HG03095 (cell line): ENCODE measurements at regions not wholly inside any gene's neighbourhood (a gene's known extent, or its start where the extent isn't known, plus 50 kb on each side); places are given as distances from the start of the nearest gene placed in this dataset.

Source experiments
- ATAC-seq: cut with Tn5 transposase; IDR thresholded peaks from one replicate; pipeline ENCODE4 v1.9.1; 2021; ENCODE audit warnings: moderate library complexity; ENCODE audit not compliant: unreplicated experiment

DNA sequence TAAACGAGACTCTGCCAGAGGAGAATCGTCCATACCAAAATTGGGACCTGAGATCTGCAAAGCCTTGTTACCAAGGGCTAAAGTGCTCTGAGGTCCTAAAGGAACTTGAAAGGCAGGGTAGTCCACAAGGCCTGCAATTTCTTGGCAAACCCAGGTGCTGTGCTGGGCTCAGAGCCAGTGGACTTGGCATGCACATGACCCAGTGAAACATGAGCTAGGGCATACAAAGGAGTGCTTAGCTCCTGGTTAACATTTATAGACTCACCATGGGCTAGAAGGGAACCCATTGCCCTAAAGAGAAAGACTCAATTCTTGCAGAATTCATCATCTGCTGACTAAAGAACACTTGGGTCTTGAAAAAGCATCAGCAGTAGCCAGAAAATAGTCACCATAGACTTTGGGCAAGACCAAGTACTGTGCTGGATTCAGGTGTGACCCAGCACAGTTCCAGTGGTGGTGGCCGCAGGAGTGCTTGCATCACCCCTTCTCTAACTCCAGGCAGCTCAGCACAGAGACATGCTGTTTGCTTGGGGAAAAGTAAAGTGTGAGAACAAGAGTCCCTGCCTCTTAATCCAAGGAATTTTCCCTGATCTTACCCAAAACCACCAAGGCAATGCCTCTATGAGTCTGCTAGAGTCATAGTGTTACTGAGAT is 1069.4 kb upstream of the ADGRL2 start:
- no peak for ATAC-seq

DNA sequence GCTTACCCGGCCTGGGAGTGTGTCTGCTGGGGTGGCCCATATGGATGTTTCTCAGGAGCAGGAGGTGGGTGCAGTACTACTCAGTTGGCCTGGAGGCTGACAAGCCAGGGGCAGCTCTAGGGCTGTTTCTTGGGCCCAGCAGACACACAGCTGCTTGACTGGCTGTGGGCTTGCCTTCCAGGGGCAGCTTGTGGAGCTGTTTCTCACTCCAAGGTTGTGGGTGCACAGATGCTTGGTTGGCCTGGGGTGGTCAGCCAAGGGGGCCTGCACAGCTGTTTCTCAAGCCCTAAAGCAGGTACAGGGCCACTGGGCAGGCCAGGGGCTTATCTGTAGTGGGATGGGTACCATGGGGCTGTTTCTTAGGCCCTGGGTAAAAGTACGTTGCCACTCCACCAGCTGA is 1078.1 kb upstream of the ADGRL2 start:
- ATAC-seq, result no peak

DNA sequence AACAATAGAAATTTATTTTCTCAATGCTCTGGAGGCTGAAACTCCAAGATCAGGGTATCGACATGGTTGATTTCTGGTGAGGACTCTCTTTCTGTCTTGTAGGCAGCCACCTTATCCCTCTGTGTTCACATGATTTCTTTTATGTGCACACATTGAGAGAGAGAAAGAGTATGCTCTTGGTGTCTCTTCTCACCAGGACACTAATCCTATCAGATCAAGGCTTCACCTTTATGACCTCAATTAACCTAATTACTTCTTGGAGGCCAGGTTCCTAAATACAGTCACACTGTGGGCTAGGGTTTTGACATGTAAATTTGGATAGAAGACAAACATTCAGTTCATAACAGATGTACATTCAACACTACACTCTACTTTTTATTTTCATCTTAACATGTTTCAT is 1094.2 kb upstream of the ADGRL2 start:
- ATAC-seq, result no peak

DNA sequence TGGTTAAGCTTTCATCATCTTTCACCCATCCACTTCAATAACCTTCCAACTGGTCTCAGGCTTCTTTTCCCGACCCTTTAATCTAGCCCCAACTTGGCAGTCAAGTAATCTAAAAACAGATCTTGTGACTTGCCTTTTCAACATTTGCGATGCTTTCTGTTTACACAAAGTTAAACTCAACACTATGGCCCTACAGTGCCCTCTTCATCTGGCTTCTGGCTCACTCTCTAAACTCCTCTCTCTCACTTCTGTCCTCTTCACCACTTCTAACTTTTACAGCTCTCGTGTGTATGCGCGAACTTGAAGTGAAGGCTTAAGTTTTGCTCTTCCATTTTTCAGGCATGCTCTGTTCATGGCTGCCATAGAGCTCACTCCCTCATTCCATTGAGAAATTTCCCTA is 1122.3 kb upstream of the ADGRL2 start:
- no peak for ATAC-seq

DNA sequence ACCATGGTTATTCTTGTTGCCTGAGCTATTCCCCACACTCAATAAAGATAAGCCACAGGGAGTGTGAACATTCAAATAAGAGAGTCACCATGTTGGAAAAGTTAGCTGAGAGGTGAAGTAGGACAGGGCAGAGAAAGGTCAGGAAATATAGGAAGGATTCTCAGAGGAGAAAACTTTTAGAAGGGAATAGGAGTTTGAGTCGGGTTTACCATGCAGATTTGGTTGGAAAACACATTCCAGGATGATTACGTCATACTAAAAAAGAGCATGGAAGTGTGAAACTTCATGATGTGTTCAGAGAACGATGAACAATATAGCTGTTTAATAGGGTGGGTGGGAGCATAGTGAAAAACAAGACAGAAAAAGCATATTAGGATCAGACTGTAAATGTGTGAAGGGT is 1125.3 kb upstream of the ADGRL2 start:
- no peak for ATAC-seq

DNA sequence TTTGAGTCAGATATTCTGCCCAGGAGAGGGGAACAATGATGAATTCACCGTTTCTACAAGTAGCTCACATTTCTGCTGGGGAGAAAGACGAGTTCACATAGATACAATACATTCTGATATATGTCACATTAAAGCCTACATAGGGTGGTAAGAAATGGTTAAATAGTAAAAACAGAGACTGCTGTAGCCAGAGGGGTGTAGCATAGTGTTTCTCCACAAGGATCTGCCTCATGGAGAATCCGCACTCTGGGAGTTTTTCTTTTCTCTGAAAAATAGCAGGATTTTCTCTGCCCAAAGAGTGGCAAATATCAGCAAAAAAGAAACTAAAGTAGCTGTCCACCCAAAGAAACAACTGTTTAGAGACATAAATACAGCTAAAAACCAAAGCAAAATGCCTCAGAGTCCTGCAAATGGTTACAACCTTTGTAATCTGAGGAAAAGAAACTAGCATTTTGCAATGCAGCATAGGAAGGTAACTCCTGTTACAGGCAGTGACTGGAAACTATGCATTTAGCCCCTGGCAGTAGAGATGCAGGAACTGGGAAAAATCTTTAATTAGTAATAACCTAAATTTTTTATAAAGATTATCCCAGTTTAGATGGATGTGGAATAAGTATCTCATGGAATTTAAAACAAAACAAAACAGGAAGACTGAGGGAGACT is 1126.7 kb upstream of the ADGRL2 start:
- ATAC-seq, result no peak

DNA sequence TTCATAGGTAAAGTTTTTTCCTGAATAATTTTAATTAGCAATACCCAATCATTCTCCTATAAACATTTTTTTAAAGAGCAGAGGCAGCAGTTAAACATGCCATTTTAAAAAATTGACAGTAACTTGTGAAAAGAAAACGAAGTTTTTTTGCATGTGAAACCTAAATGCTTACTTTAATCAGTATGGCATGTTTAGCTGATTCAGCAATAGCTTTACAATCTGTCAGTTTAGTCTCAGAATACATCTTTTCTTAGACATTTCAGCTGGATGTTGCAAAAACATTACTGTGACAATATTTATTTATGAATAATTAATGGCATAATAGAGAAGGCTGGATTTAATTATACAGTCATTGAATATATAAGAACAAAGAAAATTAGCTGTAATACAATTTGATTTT is 1132.4 kb upstream of the ADGRL2 start:
- ATAC-seq, result no peak

DNA sequence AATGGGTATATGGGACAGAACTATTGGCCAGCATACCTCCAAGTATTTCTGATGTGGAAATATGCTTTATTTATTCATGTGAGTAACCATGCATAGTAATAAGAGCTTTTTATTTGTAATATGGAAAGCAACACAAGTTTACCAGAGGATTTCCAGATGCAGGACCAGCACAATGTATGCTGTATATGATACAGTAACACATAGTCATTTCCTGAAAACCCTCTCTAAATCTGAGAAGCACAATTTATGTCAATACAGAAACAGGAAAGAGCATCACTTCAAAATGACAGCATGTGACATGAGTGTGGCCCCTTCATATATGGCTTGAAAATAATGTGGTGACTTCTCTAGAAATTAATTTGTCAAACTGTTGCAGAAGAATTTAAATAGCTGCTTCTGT is 1134.7 kb upstream of the ADGRL2 start:
- no peak for ATAC-seq

DNA sequence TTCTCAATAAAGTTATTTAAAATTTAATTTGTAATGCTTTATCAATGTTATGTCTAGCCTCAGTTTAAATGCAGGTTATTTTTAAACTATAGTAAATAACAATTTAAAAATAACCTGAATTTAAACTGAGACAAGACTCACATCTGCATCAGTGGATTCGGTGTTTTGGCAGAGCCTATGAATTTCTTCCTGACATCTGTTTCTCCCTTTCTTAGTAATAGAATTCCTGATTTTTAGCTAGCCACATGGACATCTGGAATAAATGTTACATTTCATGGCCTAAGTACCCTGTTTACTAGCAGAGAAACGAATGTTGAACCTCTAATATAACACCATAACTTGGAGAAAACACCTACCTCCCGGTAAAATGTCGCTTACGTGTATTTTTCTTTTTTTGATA is 1141.6 kb upstream of the ADGRL2 start:
- no peak for ATAC-seq

DNA sequence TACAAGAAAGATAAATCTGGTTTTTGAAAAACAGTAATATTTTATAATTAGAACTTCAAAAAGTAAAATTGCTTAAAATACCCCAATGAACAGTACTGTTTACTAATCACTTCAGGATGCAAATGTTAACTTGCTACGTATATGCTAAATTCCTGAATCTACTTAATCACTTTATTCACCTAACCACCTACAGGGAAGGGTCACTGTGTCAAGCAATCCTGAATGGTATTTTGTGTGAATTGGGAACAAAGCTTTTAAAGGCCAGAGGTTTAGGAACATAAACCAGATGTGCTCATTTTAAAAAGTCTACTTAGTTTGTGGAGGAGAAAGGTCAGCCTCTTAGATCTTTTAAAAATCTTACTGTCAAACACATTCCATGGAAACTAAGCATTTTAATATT is 1143.0 kb upstream of the ADGRL2 start:
- ATAC-seq, result no peak

DNA sequence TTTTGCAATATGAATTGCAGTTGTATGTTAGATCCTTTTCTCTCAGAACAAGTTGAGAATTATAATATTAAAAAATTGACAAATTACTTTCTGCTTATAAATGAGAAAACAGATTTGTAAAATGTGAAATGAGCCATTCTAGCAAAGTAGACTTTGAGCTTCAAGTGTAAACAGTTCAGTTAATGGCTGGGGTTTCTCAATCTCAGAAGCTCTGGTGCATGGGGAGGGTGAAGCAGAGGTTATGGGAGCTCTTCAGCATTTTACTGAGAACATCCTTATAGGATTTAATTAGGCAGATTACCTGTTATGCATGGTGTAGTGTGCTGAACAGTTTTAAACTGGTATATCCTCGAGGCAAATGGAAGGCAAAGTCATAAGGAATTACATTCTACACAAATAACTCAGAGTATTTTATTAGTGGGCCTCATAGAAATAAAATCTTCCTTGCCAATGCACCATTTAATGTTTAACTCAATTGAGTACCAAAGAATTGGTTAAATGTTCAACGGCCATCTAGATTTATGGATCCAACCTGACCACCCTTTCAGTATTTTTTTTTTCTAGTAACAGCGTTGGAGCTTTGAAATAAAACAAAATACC is 1143.6 kb upstream of the ADGRL2 start:
- ATAC-seq, result no peak

DNA sequence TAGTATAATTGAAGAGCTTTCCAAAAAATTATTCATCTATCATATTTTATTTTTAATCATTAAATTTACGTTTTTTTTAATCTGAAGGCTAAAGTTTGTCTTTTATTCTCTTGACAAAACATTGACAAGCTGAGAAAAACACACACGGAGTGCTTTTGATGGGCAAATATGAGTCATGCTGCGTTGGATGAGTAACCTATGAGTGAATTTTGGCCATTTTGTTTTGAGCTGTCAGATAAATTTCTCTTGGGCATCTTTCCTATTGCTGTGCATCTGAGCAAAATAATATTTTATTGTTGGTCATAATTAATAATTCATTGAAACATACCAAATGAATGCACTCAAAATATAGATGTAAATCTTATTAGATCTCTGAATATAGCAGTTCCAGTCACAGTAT is 1144.1 kb upstream of the ADGRL2 start:
- no peak for ATAC-seq

DNA sequence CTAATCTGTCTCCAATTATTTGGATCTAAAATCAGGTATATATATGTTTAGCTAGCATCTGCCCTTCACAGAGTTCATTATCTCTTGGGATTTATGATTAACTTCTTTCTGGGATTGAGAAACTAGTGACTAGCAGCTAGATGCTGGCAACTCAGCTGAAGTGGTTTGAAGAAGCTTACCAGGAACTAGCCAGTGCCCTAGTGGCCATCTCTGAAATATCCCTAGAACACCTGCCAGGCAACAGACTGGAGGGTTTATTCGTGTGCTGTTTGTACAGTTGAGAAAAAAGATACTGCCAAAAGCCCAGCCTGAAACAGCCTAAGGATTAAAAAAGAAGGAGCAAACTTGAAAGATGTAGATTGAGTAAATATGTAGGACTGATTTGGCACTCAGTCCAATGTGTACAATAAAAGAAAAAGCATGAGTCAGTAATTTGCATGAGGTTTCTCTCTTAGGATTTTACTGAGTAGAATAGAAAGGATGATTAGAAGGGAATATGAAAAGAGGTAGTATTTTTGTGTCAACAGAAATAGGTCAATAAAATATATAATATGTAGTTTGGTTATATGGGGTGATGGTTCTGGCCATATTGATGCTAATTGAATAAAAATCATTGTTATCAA is 1144.6 kb upstream of the ADGRL2 start:
- no peak for ATAC-seq

DNA sequence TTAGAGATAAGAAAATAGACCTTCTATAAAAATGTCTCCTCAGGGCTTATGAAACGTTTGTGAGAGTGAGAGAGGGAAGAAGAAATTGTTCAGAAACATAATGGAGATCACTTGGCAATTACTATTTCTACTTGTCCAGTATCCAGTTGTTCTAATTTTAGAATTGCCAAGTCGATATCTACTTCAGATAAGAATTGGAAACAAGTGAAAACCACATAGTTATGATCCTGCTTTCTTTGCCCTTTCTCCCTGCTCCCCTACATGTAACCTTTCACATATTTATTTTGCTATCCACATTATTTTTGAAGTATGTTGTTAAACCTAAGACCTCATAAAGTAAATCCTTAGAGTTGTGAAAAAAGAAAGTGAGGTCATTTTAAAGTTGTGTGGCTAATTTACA is 1154.7 kb upstream of the ADGRL2 start:
- no peak for ATAC-seq

DNA sequence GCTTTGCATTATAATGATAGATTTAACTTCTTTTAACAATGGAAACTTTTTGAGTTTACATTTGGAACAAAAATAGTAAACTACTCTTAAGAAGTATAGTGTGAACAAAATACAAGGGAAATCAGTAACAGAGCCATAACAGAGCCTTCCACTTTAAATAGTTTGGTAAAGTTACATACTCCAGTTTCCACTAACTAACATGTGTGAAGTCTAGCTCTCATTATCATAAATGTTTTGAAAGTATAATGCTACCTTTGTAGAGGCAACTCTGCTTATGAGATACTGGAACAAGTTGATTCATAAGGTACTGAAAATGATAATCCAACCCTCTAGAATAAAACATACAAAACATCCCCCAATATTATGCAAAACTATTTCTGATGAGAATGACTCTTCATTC is 1155.1 kb upstream of the ADGRL2 start:
- ATAC-seq, result no peak

DNA sequence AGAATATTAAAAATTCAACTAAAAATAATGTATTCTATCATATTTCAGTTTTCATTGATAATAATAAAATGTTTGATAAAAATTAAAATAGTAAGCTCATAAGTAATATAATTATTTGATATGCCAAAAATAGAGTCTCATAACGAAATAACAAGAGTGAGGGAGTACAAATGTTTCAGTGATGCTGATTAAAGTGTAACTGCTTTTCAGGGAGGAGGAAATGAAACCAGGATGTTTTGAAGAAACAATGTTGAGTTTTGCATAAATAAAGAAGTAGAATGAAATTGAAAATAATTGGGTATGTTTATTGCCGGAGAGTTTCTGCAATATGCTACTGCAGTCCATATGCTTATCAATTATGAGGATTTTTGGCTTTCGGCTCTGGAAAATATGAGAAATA is 1159.8 kb upstream of the ADGRL2 start:
- ATAC-seq, result peak; percentile 46

DNA sequence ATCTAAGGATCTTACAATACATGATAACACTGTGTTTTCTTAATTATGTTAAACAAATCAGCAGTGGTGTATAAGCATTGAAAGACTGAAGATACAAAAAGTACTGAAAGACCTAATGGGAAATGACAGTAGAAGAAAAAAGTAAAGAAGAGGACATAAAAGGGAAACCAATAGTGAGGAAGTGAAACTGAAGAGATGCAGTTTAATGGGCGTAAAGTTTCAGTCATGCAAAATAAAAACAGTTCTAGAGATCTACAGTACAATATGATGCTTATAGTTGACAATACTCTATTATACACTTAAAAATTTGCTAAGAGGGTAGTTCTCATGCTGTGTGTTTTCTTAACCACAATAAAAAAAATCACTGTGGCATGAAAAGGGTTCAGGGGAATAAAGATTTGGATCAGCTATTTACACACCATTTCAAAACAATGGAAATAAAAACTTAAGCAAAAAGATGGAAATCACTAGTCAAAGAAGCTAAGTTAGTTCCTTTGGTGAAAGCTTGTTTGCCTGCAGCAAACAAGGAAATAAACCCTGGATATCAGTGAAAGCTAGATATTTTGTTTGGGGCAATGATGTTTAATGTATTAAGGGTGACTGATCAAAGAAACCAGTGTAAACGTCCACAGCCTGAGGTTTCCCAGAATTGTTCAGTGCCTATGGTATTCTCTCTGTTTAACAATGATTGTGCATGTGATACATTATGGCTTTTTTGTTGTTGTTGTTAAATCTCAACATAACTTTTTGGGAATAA is 1160.8 kb upstream of the ADGRL2 start:
- peak; percentile 97 for ATAC-seq

DNA sequence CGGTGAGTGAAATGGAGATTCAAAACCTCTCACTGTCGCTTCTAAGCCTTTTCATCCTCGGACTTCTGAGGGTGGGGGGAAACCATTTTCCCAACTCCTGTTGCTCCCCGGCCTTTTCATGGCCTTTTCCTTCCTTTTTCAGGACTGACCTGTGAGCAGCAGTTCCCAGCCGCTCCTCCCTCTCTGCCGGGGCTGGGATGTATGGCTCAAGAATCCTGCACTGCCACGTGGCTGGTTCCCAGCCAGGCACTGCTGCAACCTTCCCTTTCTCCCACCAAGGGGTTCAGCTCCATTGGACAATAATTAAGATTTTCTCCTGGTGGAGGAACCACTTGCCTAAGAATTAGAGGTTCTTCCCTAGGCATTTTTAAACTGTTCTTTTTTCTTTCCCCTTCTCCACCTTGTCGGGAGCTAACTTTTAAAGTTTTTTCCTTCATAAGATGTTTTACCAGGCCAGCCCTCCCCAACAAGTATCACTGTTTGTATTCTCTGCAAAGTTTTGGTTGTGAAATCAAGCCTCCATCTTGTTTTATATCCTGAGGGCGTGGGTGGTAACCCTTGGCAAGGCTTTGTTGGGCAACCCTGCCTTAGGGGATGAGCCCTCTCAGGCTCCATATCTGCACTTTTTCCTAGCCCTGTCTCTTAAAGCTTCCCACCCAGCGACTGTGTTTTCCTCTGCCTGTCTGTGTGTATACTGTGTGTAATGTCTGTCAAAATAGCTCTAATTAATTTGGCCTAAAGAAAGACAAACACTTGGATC is 1166.6 kb upstream of the ADGRL2 start:
- ATAC-seq, result no peak

DNA sequence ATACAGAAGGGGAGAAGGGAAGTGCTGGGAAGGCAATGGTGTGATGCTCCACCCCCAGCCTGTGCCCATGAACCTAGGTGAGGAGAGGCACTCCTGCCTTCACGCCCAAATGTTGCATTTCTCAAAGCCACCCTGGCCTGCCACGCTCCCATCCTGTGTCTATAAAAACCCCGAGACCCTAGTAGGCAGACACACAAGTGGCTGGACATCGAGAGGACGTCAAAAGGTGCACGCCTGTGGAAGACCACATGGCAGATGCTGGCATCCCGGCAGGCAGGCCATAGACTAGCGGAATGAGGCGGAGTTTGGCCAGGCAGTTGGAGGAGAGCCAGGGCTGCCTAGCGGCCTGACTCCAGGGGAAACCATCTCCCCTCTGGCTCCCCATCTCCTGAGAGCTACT is 1168.5 kb upstream of the ADGRL2 start:
- no peak for ATAC-seq

DNA sequence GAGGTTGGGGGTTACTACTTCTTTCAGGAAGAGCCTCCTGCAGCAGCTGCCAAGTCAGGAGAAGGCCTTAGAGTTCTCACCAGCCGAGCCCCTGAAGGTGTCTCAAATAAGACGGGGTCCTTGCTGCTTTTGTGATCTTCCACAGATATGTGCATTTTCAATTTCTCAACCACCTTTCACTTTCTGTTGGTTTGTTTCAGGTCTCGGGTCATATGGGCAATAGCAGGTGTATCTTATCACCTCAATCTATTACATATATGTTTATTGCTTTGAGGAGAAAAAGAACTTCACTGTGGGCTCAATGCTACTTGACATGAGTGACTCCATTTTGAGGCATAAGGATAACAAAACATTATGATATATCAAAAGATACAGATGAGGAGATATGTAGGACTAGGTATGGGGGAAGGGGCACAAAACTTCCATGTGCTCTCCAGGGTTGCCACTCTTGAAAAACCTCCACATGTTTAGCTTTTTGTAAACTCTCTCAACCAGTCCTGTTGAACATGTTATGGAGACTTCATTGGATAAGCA is 1171.4 kb upstream of the ADGRL2 start:
- no peak for ATAC-seq
